ENCODE measurements at regions not wholly inside any gene's neighbourhood (a gene's known extent, or its start where the extent isn't known, plus 50 kb on each side); places are given as distances from the start of the nearest gene placed in this dataset.
A peak's percentile ranks its signal among the peaks of the same experiment; 100 is the strongest.
"Not testable (repeated sequence)": the region's sequence is repeated elsewhere in the genome, so short reads cannot be mapped to it uniquely, and the experiment has no call there.

DNA sequence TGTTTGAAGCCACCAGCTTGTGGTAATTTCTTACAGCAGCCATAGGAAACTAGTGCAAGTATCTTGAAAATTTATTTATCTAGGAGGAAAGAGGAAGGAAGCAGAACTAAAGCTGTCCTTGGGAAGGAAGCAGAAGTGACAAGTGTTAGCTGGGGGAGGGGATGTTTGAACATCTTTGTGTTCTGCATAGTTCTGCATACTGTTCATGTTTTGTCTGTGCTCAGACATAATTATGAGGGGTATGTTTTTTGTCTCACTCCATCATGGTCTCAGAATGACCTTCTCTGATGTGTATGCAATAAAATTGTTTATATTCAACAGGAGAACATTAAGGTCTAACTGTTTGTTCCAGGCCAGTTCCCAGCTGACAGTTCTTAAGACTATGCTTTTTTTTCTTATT lies 606.5 kb downstream of the GALC start:
- H3K9ac ChIP-seq (ENCODE audit: insufficient read depth in 1 of 2, low read length in 2 of 2) = no peak overlapping the region

DNA sequence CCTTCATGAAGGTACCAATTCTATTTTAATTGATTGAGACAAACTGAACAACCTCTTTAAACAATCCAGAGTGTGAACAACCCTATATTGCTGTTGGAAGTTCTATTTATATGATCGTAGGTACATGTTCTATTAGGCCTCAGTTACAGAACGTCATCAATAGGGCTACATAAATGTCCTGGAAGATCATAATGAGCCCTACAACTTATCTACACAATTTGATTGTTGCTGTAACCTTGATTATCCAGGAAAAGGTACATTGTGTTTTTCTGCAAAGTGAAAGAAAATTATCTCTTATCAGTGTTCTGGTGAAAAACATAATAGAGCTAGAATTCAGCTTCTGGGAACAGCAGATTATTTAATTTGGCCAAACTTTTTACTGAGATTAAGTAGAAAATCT lies 612.9 kb downstream of the GALC start:
- 83 to 85% methylated on average over 2 of the region's 2 CpGs for WGBS, 2 donors
- DNase-seq (no peak), ATAC-seq (ENCODE audit: insufficient read depth, low FRiP score) (no peak)
- Histone ChIP-seq H3K27me3 (ENCODE audit: control insufficient read depth in 3 of 3, insufficient read depth in 3 of 3, low read length in 2 of 3) (no peaks in the 10 kb centered on the region), H3K9me3 (ENCODE audit: control insufficient read depth in 4 of 4, insufficient read depth in 3 of 4, low read length in 3 of 4) (no peaks in the 10 kb centered on the region), H3K27ac (ENCODE audit: low read depth in 1 of 2, low read length in 1 of 2) (no peak overlapping the region), H3K4me1 (ENCODE audit: control insufficient read depth in 5 of 5, insufficient read depth in 5 of 5, low read length in 5 of 5) (no peaks in the 10 kb centered on the region), H3K36me3 (ENCODE audit: control insufficient read depth in 4 of 4, insufficient read depth in 4 of 4, low read length in 4 of 4) (no peaks in the 10 kb centered on the region), H3K4me3 (no peak overlapping the region), H3K9ac (ENCODE audit: insufficient read depth in 1 of 2, low read length in 2 of 2) (no peak overlapping the region)
- TF ChIP-seq, protein P1, sequence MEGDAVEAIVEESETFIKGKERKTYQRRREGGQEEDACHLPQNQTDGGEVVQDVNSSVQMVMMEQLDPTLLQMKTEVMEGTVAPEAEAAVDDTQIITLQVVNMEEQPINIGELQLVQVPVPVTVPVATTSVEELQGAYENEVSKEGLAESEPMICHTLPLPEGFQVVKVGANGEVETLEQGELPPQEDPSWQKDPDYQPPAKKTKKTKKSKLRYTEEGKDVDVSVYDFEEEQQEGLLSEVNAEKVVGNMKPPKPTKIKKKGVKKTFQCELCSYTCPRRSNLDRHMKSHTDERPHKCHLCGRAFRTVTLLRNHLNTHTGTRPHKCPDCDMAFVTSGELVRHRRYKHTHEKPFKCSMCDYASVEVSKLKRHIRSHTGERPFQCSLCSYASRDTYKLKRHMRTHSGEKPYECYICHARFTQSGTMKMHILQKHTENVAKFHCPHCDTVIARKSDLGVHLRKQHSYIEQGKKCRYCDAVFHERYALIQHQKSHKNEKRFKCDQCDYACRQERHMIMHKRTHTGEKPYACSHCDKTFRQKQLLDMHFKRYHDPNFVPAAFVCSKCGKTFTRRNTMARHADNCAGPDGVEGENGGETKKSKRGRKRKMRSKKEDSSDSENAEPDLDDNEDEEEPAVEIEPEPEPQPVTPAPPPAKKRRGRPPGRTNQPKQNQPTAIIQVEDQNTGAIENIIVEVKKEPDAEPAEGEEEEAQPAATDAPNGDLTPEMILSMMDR (IDR thresholded peaks at IDR 0.05; ENCODE audit: control extremely low read depth, extremely low read depth) = no peak

More for the DNA sequence above, 606.5 kb downstream of the GALC start:
- TF ChIP-seq, protein P1 (IDR thresholded peaks at IDR 0.05; ENCODE audit: control extremely low read depth, extremely low read depth) = no peak
- Histone ChIP-seq H3K27me3 (ENCODE audit: control insufficient read depth in 3 of 3, insufficient read depth in 3 of 3, low read length in 2 of 3) (no peaks in the 10 kb centered on the region), H3K4me1 (ENCODE audit: control insufficient read depth in 5 of 5, insufficient read depth in 5 of 5, low read length in 5 of 5) (no peaks in the 10 kb centered on the region), H3K4me3 (no peak overlapping the region), H3K36me3 (ENCODE audit: control insufficient read depth in 4 of 4, insufficient read depth in 4 of 4, low read length in 4 of 4) (no peaks in the 10 kb centered on the region), H3K27ac (ENCODE audit: low read depth in 1 of 2, low read length in 1 of 2) (no peak overlapping the region), H3K9me3 (ENCODE audit: control insufficient read depth in 4 of 4, insufficient read depth in 3 of 4, low read length in 3 of 4) (peaks cover 0 to 2% (median 0%) of the 10 kb centered on the region in 4 donors)
- ATAC-seq (ENCODE audit: insufficient read depth, low FRiP score) (no peak), DNase-seq (peak in 2 of 3 donors; percentile 1 to 23)

DNA sequence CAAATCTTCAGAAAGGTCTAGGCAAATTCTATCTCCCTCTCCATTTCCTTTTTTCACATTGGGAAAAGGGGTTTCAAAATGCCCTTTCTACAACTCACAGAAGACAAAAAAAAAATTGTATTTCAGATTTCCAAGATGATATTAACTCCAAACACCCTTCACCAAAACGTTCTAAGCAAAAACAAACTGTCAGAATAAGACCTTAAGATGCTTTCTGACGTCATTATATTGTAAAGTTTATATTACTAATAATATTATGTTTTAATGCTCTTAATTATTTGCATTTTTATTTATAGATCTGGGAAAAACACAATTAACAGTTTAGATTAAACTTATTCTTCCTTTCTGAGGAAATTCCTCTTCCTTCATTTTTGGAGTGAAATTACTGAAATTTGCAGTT lies 624.2 kb downstream of the GALC start:
- DNase-seq = no peak
- H3K4me3 ChIP-seq = no peak overlapping the region
- 59 to 79% methylated on average over 2 of the region's 2 CpGs for WGBS, 2 donors

DNA sequence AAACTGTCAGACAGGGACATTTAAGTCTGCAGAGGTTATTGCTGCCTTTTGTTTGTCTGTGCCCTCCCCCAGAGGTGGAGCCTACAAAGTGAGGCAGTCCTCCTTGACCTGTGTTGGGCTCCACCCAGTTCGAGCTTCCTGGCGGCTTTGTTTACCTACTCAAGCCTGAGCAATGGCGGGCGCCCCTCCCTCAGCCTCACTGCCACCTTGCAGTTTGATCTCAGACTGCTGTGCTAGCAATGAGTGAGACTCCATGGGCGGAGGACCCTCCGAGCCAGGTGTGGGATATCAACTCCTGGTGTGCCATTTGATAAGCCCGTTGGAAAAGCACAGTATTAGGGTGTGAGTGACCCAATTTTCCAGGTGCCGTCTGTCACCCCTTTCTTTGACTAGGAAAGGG lies 632.7 kb downstream of the GALC start:
- not testable (repeated sequence) for H3K27ac ChIP-seq (ENCODE audit: low read depth in 1 of 2, low read length in 1 of 2); ATAC-seq (ENCODE audit: insufficient read depth, low FRiP score); H3K27me3 ChIP-seq (ENCODE audit: control insufficient read depth in 3 of 3, insufficient read depth in 3 of 3, low read length in 2 of 3); H3K9ac ChIP-seq (ENCODE audit: insufficient read depth in 1 of 2, low read length in 2 of 2); DNase-seq; H3K9me3 ChIP-seq (ENCODE audit: control insufficient read depth in 4 of 4, insufficient read depth in 3 of 4, low read length in 3 of 4); H3K36me3 ChIP-seq (ENCODE audit: control insufficient read depth in 4 of 4, insufficient read depth in 4 of 4, low read length in 4 of 4); H3K4me3 ChIP-seq; H3K4me1 ChIP-seq (ENCODE audit: control insufficient read depth in 5 of 5, insufficient read depth in 5 of 5, low read length in 5 of 5)
- WGBS, 2 donors = 86 to 93% methylated on average over 8 of the region's 8 CpGs

More for the DNA sequence above, 624.2 kb downstream of the GALC start:
- Histone ChIP-seq H3K9me3 (ENCODE audit: control insufficient read depth in 4 of 4, insufficient read depth in 3 of 4, low read length in 3 of 4) (peaks cover 0 to 2% (median 0%) of the 10 kb centered on the region in 4 donors), H3K27me3 (ENCODE audit: control insufficient read depth in 3 of 3, insufficient read depth in 3 of 3, low read length in 2 of 3) (no peaks in the 10 kb centered on the region), H3K36me3 (ENCODE audit: control insufficient read depth in 4 of 4, insufficient read depth in 4 of 4, low read length in 4 of 4) (no peaks in the 10 kb centered on the region), H3K4me1 (ENCODE audit: control insufficient read depth in 5 of 5, insufficient read depth in 5 of 5, low read length in 5 of 5) (no peaks in the 10 kb centered on the region), H3K27ac (ENCODE audit: low read depth in 1 of 2, low read length in 1 of 2) (no peak overlapping the region), H3K9ac (ENCODE audit: insufficient read depth in 1 of 2, low read length in 2 of 2) (no peak overlapping the region)
- TF ChIP-seq, protein P1 (IDR thresholded peaks at IDR 0.05; ENCODE audit: control extremely low read depth, extremely low read depth) = no peak
- ATAC-seq (ENCODE audit: insufficient read depth, low FRiP score) = no peak
